AG09309 (cell line): ENCODE measurements at regions not wholly inside any gene's neighbourhood (a gene's known extent, or its start where the extent isn't known, plus 50 kb on each side); places are given as distances from the start of the nearest gene placed in this dataset.

Source experiments
- DNase-seq: peaks from one replicate; pipeline ENCODE4 v3.0.0-alpha.2; 2010; ENCODE audit warnings: low read depth
- H3K4me3 ChIP-seq: 2 replicates; pipeline ENCODE4 v1.5.1; 2011; ENCODE audit warnings: mild to moderate bottlenecking, low read depth, low read length, moderate library complexity; ENCODE audit not compliant: control insufficient read depth
- TF ChIP-seq, protein P1 (sequence below): IDR thresholded peaks from 2 replicates; pipeline ENCODE4 v1.5.1; 2011; ENCODE audit warnings: mild to moderate bottlenecking, low read depth, low read length, inconsistent platforms; ENCODE audit not compliant: insufficient read depth, control insufficient read depth; ENCODE audit errors: missing control alignments

DNA sequence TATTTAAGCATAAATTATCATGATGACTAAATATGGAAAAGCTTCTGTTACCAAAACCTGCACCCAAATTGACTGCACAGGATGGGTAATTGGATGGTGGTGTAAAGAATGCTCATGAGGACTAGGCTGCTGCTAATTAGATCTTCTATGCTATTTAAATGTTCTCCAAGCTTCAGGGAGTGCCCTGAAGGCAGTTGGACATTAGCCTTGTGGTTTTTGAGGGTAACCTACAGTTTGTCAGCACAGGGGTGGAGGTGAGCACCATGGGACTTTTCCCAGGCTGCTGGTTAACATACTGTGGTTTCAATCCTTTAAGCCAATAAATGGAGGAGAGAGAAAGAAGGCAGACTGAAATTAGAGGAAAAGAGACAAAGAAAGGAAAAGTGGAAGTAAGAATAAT, 145.0 kb downstream of the WIF1 start:
- no peak overlapping the region for H3K4me3 ChIP-seq
- no peak for DNase-seq
- TF ChIP-seq, protein P1, sequence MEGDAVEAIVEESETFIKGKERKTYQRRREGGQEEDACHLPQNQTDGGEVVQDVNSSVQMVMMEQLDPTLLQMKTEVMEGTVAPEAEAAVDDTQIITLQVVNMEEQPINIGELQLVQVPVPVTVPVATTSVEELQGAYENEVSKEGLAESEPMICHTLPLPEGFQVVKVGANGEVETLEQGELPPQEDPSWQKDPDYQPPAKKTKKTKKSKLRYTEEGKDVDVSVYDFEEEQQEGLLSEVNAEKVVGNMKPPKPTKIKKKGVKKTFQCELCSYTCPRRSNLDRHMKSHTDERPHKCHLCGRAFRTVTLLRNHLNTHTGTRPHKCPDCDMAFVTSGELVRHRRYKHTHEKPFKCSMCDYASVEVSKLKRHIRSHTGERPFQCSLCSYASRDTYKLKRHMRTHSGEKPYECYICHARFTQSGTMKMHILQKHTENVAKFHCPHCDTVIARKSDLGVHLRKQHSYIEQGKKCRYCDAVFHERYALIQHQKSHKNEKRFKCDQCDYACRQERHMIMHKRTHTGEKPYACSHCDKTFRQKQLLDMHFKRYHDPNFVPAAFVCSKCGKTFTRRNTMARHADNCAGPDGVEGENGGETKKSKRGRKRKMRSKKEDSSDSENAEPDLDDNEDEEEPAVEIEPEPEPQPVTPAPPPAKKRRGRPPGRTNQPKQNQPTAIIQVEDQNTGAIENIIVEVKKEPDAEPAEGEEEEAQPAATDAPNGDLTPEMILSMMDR = no peak

GRCh38 chr12:64983771-64984278, 137.3 kb downstream of the WIF1 start:
- no peak for DNase-seq
- TF ChIP-seq, protein P1 = no peak
- H3K4me3 ChIP-seq = no peak overlapping the region

DNA sequence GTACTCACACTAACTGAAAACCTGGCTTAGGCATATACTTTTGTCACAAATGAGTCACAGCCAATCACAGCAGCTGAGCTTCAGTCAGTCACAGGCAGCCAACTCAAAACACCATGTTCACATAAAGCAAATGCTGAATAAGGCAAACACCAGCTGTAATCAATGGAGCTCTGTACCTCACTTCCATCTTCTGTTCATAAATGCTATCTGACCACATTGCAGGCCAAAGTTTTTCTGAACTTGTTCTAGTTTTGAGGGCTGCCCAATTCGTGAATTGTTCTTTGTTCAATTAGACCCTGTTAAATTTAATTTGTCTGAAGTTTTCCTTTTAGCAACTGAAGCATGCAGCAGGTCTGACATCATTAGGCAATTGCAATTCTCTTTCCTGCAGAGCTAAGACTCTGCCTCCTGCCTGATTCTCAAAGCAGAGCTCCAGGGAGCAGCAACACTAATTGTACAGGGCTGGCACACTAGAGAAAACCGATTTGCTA, 129.9 kb downstream of the WIF1 start:
- no peak for DNase-seq
- TF ChIP-seq, protein P1 = no peak
- H3K4me3 ChIP-seq = no peak overlapping the region

DNA sequence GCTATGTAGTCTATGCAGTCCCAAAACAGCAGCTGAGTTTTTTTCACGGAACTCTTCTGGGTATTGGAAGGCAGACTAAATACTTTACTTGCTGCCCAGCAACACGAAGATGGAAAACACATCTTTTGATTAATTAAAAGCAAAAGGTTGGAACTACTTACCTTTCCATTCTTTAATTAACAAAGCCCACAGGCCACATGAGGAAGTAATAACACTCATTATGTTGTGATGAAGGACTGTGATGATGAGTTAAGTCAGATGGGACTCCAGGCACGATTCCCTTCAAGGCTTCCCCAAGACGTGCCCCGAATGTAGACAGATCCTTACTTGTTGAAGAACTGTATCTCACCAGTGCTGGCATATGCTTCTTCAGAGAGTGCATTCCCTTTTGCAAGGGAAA, 129.0 kb downstream of the WIF1 start:
- no peak overlapping the region for H3K4me3 ChIP-seq

DNA sequence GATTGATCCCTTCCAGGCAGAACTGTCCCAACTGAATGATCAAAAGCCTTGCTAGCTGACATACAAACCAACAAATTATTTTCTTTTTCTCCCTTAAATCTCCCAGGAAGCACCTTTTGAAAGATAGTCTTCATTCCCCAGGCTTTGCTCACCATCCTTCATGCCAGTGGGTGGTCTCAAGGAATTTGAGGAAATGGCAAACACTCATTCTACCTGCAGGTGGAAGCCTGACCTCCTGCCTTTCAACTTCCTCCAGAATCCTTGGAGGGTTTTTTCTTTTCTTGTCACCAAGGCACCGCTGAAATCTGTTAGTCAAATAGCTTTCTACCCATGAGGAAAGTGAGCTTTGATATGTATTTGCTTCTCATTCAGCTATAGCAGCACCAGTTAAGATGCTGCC, 128.5 kb downstream of the WIF1 start:
- H3K4me3 ChIP-seq = no peak overlapping the region
- TF ChIP-seq, protein P1 = no peak
- no peak for DNase-seq

More for the DNA sequence above, 129.0 kb downstream of the WIF1 start:
- TF ChIP-seq, protein P1 = no peak
- DNase-seq = no peak

GRCh38 chr12:64993461-64993860, 127.6 kb downstream of the WIF1 start:
- no peak for DNase-seq
- no peak overlapping the region for H3K4me3 ChIP-seq
- TF ChIP-seq, protein P1 = no peak

DNA sequence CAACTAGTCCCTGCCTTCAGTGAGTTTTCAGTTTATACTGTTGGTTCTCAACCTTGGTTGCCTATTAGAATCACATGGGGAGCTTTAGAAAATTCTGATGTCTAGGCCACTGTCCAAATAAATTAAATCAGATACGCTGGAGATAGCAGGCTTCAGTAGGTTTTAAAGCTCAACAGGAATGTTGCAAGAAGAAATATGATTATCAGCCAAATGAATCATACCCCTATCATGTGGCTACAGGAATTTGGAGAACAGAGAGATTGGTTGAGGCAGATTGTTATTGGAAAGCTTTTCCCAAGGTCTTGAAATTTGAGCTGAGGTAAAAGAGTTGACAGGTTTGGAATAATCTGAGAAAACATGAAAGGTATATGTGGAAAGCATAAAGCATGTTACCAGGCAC, 125.3 kb downstream of the WIF1 start:
- no peak overlapping the region for H3K4me3 ChIP-seq
- DNase-seq = no peak
- TF ChIP-seq, protein P1 = no peak
